Loucy (cell line): ENCODE measurements at regions not wholly inside any gene's neighbourhood (a gene's known extent, or its start where the extent isn't known, plus 50 kb on each side); places are given as distances from the start of the nearest gene placed in this dataset.

Source experiments
- EZH2phosphoT487 ChIP-seq: fragments of 200-600 bp; IDR thresholded peaks from 2 replicates; pipeline ENCODE4 v1.6.1; 2018; ENCODE audit warnings: antibody characterized with exemption, mild to moderate bottlenecking, moderate library complexity, borderline replicate concordance
- TF ChIP-seq, protein P1 (sequence below): fragments of 200-600 bp; sonication (generic); conservative IDR thresholded peaks from 2 replicates; pipeline ENCODE4 v1.5.1; 2014; ENCODE audit warnings: mild to moderate bottlenecking, antibody characterized with exemption, low read length

DNA sequence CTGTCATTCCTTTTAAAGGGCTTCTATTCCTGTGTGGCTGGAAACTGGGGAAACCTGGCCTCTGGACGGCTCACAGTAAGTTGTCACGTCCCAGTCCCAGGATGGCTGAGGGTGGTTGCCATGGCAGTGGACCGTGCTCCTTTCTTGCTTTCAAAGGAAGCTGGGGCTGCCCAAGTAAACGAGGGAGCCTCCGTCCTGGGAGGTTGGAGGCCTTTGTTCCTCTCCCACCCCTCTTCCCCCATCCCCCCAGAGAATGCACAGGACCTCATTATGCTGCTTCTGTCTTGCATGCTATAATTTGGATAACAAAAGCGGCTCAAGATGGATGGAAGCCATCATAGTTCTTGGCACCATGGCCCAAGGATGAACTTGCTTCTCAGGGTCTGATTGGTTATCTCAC lies 325.5 kb upstream of the HS6ST1 start:
- TF ChIP-seq, protein P1, sequence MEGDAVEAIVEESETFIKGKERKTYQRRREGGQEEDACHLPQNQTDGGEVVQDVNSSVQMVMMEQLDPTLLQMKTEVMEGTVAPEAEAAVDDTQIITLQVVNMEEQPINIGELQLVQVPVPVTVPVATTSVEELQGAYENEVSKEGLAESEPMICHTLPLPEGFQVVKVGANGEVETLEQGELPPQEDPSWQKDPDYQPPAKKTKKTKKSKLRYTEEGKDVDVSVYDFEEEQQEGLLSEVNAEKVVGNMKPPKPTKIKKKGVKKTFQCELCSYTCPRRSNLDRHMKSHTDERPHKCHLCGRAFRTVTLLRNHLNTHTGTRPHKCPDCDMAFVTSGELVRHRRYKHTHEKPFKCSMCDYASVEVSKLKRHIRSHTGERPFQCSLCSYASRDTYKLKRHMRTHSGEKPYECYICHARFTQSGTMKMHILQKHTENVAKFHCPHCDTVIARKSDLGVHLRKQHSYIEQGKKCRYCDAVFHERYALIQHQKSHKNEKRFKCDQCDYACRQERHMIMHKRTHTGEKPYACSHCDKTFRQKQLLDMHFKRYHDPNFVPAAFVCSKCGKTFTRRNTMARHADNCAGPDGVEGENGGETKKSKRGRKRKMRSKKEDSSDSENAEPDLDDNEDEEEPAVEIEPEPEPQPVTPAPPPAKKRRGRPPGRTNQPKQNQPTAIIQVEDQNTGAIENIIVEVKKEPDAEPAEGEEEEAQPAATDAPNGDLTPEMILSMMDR, result no peak
- TF ChIP-seq EZH2phosphoT487, result no peak
